ENCODE measurements at regions not wholly inside any gene's neighbourhood (a gene's known extent, or its start where the extent isn't known, plus 50 kb on each side); places are given as distances from the start of the nearest gene placed in this dataset.

GRCh38 chr3:835096-835495 lies 257.7 kb upstream of the CNTN6 start:
- no peak for TF ChIP-seq CTCF (IDR thresholded peaks at IDR 0.05)
- no peak for TF ChIP-seq EP300 (IDR thresholded peaks at IDR 0.05)
- no peak for TF ChIP-seq POLR2A (IDR thresholded peaks at IDR 0.05)

All from sigmoid colon (tissue), 4 donors.